ENCODE measurements at regions not wholly inside any gene's neighbourhood (a gene's known extent, or its start where the extent isn't known, plus 50 kb on each side); places are given as distances from the start of the nearest gene placed in this dataset.
"Not testable (repeated sequence)": the region's sequence is repeated elsewhere in the genome, so short reads cannot be mapped to it uniquely, and the experiment has no call there.

- no peak overlapping the region for H3K27ac ChIP-seq
- H3K9me3 ChIP-seq (ENCODE audit: low read depth): no peaks in the 10 kb centered on the region
- TF ChIP-seq EZH2phosphoT487 (IDR thresholded peaks at IDR 0.05; ENCODE audit: low read depth, severe bottlenecking, unreplicated experiment) (no peak), CTCF (IDR thresholded peaks at IDR 0.05; ENCODE audit: poor library complexity) (no peak), EZH2 (IDR thresholded peaks at IDR 0.05; ENCODE audit: borderline replicate concordance) (no peak)
- H3K4me2 ChIP-seq: no peak overlapping the region
- H3K4me1 ChIP-seq (ENCODE audit: insufficient read depth): no peaks in the 10 kb centered on the region
- H3K27me3 ChIP-seq: no peaks in the 10 kb centered on the region
- WGBS (ENCODE audit: low lambda C conversion rate, missing lambda C conversion rate): 80% methylated on average over 1 of the region's 1 CpG
- H3K9me2 ChIP-seq (replicated peaks; ENCODE audit: insufficient read depth): no peaks in the 10 kb centered on the region
- no peak for DNase-seq (ENCODE audit: low spot score)
- no peaks in the 10 kb centered on the region for H3K79me2 ChIP-seq
- no peaks in the 10 kb centered on the region for H3K36me3 ChIP-seq (replicated peaks; ENCODE audit: insufficient read depth, low read depth)
- no peak overlapping the region for H3K4me3 ChIP-seq
- H2AFZ ChIP-seq: no peak overlapping the region
- H4K20me1 ChIP-seq (ENCODE audit: insufficient read depth, poor library complexity, severe bottlenecking): no peaks in the 10 kb centered on the region
Observed at GRCh38 chr21:14672466-14672865, 126.4 kb upstream of the SAMSN1 start.

- WGBS (ENCODE audit: low lambda C conversion rate, missing lambda C conversion rate): 94% methylated on average over 2 of the region's 2 CpGs
- H2AFZ ChIP-seq: no peak overlapping the region
- H3K27ac ChIP-seq: no peak overlapping the region
- no peak overlapping the region for H3K4me3 ChIP-seq
- peaks cover 3% of the 10 kb centered on the region for H3K9me3 ChIP-seq (ENCODE audit: low read depth)
- H3K4me2 ChIP-seq: no peak overlapping the region
- H3K4me1 ChIP-seq (ENCODE audit: insufficient read depth): no peaks in the 10 kb centered on the region
- H3K9me2 ChIP-seq (replicated peaks; ENCODE audit: insufficient read depth): no peaks in the 10 kb centered on the region
- H3K36me3 ChIP-seq (replicated peaks; ENCODE audit: insufficient read depth, low read depth): no peaks in the 10 kb centered on the region
- H4K20me1 ChIP-seq (ENCODE audit: insufficient read depth, poor library complexity, severe bottlenecking): no peaks in the 10 kb centered on the region
- DNase-seq (ENCODE audit: low spot score): no peak
- no peaks in the 10 kb centered on the region for H3K27me3 ChIP-seq
- TF ChIP-seq EZH2phosphoT487 (IDR thresholded peaks at IDR 0.05; ENCODE audit: low read depth, severe bottlenecking, unreplicated experiment) (no peak), CTCF (IDR thresholded peaks at IDR 0.05; ENCODE audit: poor library complexity) (no peak), EZH2 (IDR thresholded peaks at IDR 0.05; ENCODE audit: borderline replicate concordance) (no peak)
- H3K79me2 ChIP-seq: no peaks in the 10 kb centered on the region
Observed at GRCh38 chr21:14670409-14670808, 124.3 kb upstream of the SAMSN1 start.

GRCh38 chr21:14669092-14669491, 123.0 kb upstream of the SAMSN1 start:
- H3K27me3 ChIP-seq, H3K27ac ChIP-seq: not testable (repeated sequence)
- 92% methylated on average over 3 of the region's 3 CpGs for WGBS (ENCODE audit: low lambda C conversion rate, missing lambda C conversion rate)

GRCh38 chr21:14657241-14658008, 111.3 kb upstream of the SAMSN1 start:
- TF ChIP-seq EZH2phosphoT487 (IDR thresholded peaks at IDR 0.05; ENCODE audit: low read depth, severe bottlenecking, unreplicated experiment) (no peak), EZH2 (IDR thresholded peaks at IDR 0.05; ENCODE audit: borderline replicate concordance) (no peak), CTCF (IDR thresholded peaks at IDR 0.05; ENCODE audit: poor library complexity) (no peak)
- H3K79me2 ChIP-seq: no peaks in the 10 kb centered on the region
- no peaks in the 10 kb centered on the region for H3K4me1 ChIP-seq (ENCODE audit: insufficient read depth)
- no peak overlapping the region for H3K4me3 ChIP-seq
- H3K9me3 ChIP-seq (ENCODE audit: low read depth): no peaks in the 10 kb centered on the region
- H3K36me3 ChIP-seq (replicated peaks; ENCODE audit: insufficient read depth, low read depth): no peaks in the 10 kb centered on the region
- 88% methylated on average over 10 of the region's 10 CpGs for WGBS (ENCODE audit: low lambda C conversion rate, missing lambda C conversion rate)
- H3K9me2 ChIP-seq (replicated peaks; ENCODE audit: insufficient read depth): no peaks in the 10 kb centered on the region
- H4K20me1 ChIP-seq (ENCODE audit: insufficient read depth, poor library complexity, severe bottlenecking): no peaks in the 10 kb centered on the region
- H3K27me3 ChIP-seq: no peaks in the 10 kb centered on the region
- no peak overlapping the region for H3K4me2 ChIP-seq
- H2AFZ ChIP-seq: no peak overlapping the region
- H3K27ac ChIP-seq: no peak overlapping the region
- no peak for DNase-seq (ENCODE audit: low spot score)

More at GRCh38 chr21:14669092-14669491, 123.0 kb upstream of the SAMSN1 start:
- DNase-seq (ENCODE audit: low spot score); H2AFZ ChIP-seq; H4K20me1 ChIP-seq (ENCODE audit: insufficient read depth, poor library complexity, severe bottlenecking); H3K4me3 ChIP-seq; H3K4me1 ChIP-seq (ENCODE audit: insufficient read depth); H3K79me2 ChIP-seq; H3K9me2 ChIP-seq (replicated peaks; ENCODE audit: insufficient read depth); H3K4me2 ChIP-seq; H3K9me3 ChIP-seq (ENCODE audit: low read depth); H3K36me3 ChIP-seq (replicated peaks; ENCODE audit: insufficient read depth, low read depth): not testable (repeated sequence)

Data from hepatocyte (in vitro differentiated cells).